Type B pancreatic cell (in vitro differentiated cells): ENCODE measurements at regions not wholly inside any gene's neighbourhood (a gene's known extent, or its start where the extent isn't known, plus 50 kb on each side); places are given as distances from the start of the nearest gene placed in this dataset.
A peak's percentile ranks its signal among the peaks of the same experiment; 100 is the strongest.

ENCODE experiments used
- DNase-seq: peaks from one replicate; pipeline ENCODE4 v3.0.0; 2021; ENCODE audit warnings: mixed read lengths; ENCODE audit not compliant: unreplicated experiment; ENCODE audit errors: extremely low spot score
- H3K27ac Mint-ChIP-seq: 2 replicates; pipeline ENCODE4 v1.8.0; 2021; ENCODE audit warnings: mild to moderate bottlenecking, mixed read lengths
- H3K27me3 Mint-ChIP-seq: 2 replicates; pipeline ENCODE4 v1.8.0; 2021; ENCODE audit warnings: mixed read lengths
- H3K36me3 Mint-ChIP-seq: 2 replicates; pipeline ENCODE4 v1.8.0; 2021; ENCODE audit warnings: mixed read lengths
- H3K4me1 Mint-ChIP-seq: one replicate; pipeline ENCODE4 v1.8.0; 2021; ENCODE audit warnings: mixed read lengths; ENCODE audit not compliant: unreplicated experiment
- H3K4me3 Mint-ChIP-seq: 2 replicates; pipeline ENCODE4 v1.8.0; 2021; ENCODE audit warnings: mild to moderate bottlenecking, mixed read lengths
- H3K9me3 Mint-ChIP-seq: 2 replicates; pipeline ENCODE4 v1.8.0; 2021; ENCODE audit warnings: mixed read lengths
- CTCF ChIP-seq: fragments of 200-600 bp; sonication (generic); conservative IDR thresholded peaks from 2 replicates; pipeline ENCODE4 v1.5.0; 2021; ENCODE audit warnings: antibody characterized with exemption, mild to moderate bottlenecking

GRCh38 chr20:48463096-48463720, 364.6 kb downstream of the PREX1 start:
- Mint-ChIP-seq H3K27ac (no peak overlapping the region), H3K4me3 (no peak overlapping the region), H3K4me1 (peaks cover 39% of the 10 kb centered on the region), H3K9me3 (peaks cover 9% of the 10 kb centered on the region), H3K27me3 (peaks cover 30% of the 10 kb centered on the region), H3K36me3 (no peaks in the 10 kb centered on the region)
- DNase-seq = no peak
- TF ChIP-seq CTCF = no peak

- TF ChIP-seq CTCF = no peak
- H3K36me3 Mint-ChIP-seq = no peaks in the 10 kb centered on the region
- H3K27me3 Mint-ChIP-seq = peaks cover 31% of the 10 kb centered on the region
- H3K9me3 Mint-ChIP-seq = peaks cover 5% of the 10 kb centered on the region
- no peak for DNase-seq
- H3K27ac Mint-ChIP-seq = peak overlapping the region; percentile 4
- H3K4me1 Mint-ChIP-seq = peaks cover 52% of the 10 kb centered on the region
- H3K4me3 Mint-ChIP-seq = peak overlapping the region; percentile 31
These were observed 366.1 kb downstream of the PREX1 start for GRCh38 chr20:48461735-48462119.

- no peaks in the 10 kb centered on the region for H3K36me3 Mint-ChIP-seq
These were observed 366.6 kb downstream of the PREX1 start for GRCh38 chr20:48461091-48461734.

GRCh38 chr20:48460681-48461080, 367.1 kb downstream of the PREX1 start:
- H3K9me3 Mint-ChIP-seq = no peaks in the 10 kb centered on the region
- H3K27ac Mint-ChIP-seq = no peak overlapping the region
- no peak for DNase-seq
- peaks cover 36% of the 10 kb centered on the region for H3K27me3 Mint-ChIP-seq
- no peak for TF ChIP-seq CTCF
- H3K4me3 Mint-ChIP-seq = no peak overlapping the region
- H3K4me1 Mint-ChIP-seq = peaks cover 59% of the 10 kb centered on the region
- H3K36me3 Mint-ChIP-seq = no peaks in the 10 kb centered on the region

More at GRCh38 chr20:48461091-48461734, 366.6 kb downstream of the PREX1 start:
- H3K4me3 Mint-ChIP-seq = peak overlapping the region; percentile 31
- H3K9me3 Mint-ChIP-seq = peaks cover 1% of the 10 kb centered on the region
- no peak for DNase-seq
- H3K4me1 Mint-ChIP-seq = peaks cover 54% of the 10 kb centered on the region
- H3K27me3 Mint-ChIP-seq = peaks cover 31% of the 10 kb centered on the region
- TF ChIP-seq CTCF = no peak
- H3K27ac Mint-ChIP-seq = peak overlapping the region; percentile 4

GRCh38 chr20:48459722-48460395, 367.9 kb downstream of the PREX1 start:
- Mint-ChIP-seq H3K9me3 (no peaks in the 10 kb centered on the region), H3K27me3 (peaks cover 38% of the 10 kb centered on the region), H3K36me3 (no peaks in the 10 kb centered on the region), H3K4me3 (no peak overlapping the region), H3K4me1 (peaks cover 61% of the 10 kb centered on the region), H3K27ac (peak overlapping the region; percentile 13)
- TF ChIP-seq CTCF = no peak
- no peak for DNase-seq
